ENCODE measurements at regions not wholly inside any gene's neighbourhood (a gene's known extent, or its start where the extent isn't known, plus 50 kb on each side); places are given as distances from the start of the nearest gene placed in this dataset.
"Not testable (repeated sequence)": the region's sequence is repeated elsewhere in the genome, so short reads cannot be mapped to it uniquely, and the experiment has no call there.

- no peaks in the 10 kb centered on the region for H3K9me3 Mint-ChIP-seq
- no peaks in the 10 kb centered on the region for H3K4me1 Mint-ChIP-seq
- no peak overlapping the region for H3K4me3 Mint-ChIP-seq
- H3K27ac Mint-ChIP-seq: no peak overlapping the region
- H3K27me3 Mint-ChIP-seq: no peaks in the 10 kb centered on the region
- H3K36me3 Mint-ChIP-seq: no peaks in the 10 kb centered on the region
These were observed 191.8 kb upstream of the CXorf66 start for GRCh38 chrX:140157143-140157542.

GRCh38 chrX:140151316-140151715 lies 186.0 kb upstream of the CXorf66 start:
- no peaks in the 10 kb centered on the region for H3K27me3 Mint-ChIP-seq
- no peaks in the 10 kb centered on the region for H3K36me3 Mint-ChIP-seq
- H3K4me3 Mint-ChIP-seq: no peak overlapping the region
- no peaks in the 10 kb centered on the region for H3K9me3 Mint-ChIP-seq
- H3K27ac Mint-ChIP-seq: no peak overlapping the region
- no peaks in the 10 kb centered on the region for H3K4me1 Mint-ChIP-seq

GRCh38 chrX:140149761-140150160 lies 184.4 kb upstream of the CXorf66 start:
- H3K4me1 Mint-ChIP-seq: no peaks in the 10 kb centered on the region
- no peaks in the 10 kb centered on the region for H3K36me3 Mint-ChIP-seq
- H3K9me3 Mint-ChIP-seq: no peaks in the 10 kb centered on the region
- no peak overlapping the region for H3K27ac Mint-ChIP-seq
- no peak overlapping the region for H3K4me3 Mint-ChIP-seq
- no peaks in the 10 kb centered on the region for H3K27me3 Mint-ChIP-seq

- Mint-ChIP-seq H3K36me3 (no peaks in the 10 kb centered on the region), H3K27me3 (no peaks in the 10 kb centered on the region), H3K4me1 (no peaks in the 10 kb centered on the region), H3K27ac (no peak overlapping the region), H3K9me3 (no peaks in the 10 kb centered on the region), H3K4me3 (no peak overlapping the region)
These were observed 176.2 kb upstream of the CXorf66 start for GRCh38 chrX:140141444-140142029.

GRCh38 chrX:140138492-140138891 lies 173.2 kb upstream of the CXorf66 start:
- H3K27ac Mint-ChIP-seq, H3K4me1 Mint-ChIP-seq, H3K4me3 Mint-ChIP-seq, H3K27me3 Mint-ChIP-seq, H3K36me3 Mint-ChIP-seq, H3K9me3 Mint-ChIP-seq: not testable (repeated sequence)

- not testable (repeated sequence) for H3K9me3 Mint-ChIP-seq
These were observed 172.7 kb upstream of the CXorf66 start for GRCh38 chrX:140138065-140138464.

GRCh38 chrX:140132937-140133336 lies 167.6 kb upstream of the CXorf66 start:
- Mint-ChIP-seq H3K36me3 (no peaks in the 10 kb centered on the region), H3K27me3 (no peaks in the 10 kb centered on the region), H3K4me3 (no peak overlapping the region), H3K27ac (no peak overlapping the region), H3K9me3 (no peaks in the 10 kb centered on the region), H3K4me1 (no peaks in the 10 kb centered on the region)

More at GRCh38 chrX:140138065-140138464, 172.7 kb upstream of the CXorf66 start:
- not testable (repeated sequence) for H3K27me3 Mint-ChIP-seq, H3K36me3 Mint-ChIP-seq, H3K27ac Mint-ChIP-seq, H3K4me3 Mint-ChIP-seq, H3K4me1 Mint-ChIP-seq

- Mint-ChIP-seq H3K27ac (no peak overlapping the region), H3K27me3 (peaks cover 2% of the 10 kb centered on the region), H3K9me3 (no peaks in the 10 kb centered on the region), H3K4me1 (no peaks in the 10 kb centered on the region), H3K36me3 (no peaks in the 10 kb centered on the region), H3K4me3 (no peak overlapping the region)
These were observed 158.1 kb upstream of the CXorf66 start for GRCh38 chrX:140123446-140123845.

GRCh38 chrX:140114059-140114458 lies 148.7 kb upstream of the CXorf66 start:
- H3K9me3 Mint-ChIP-seq, H3K36me3 Mint-ChIP-seq, H3K4me3 Mint-ChIP-seq, H3K27me3 Mint-ChIP-seq, H3K27ac Mint-ChIP-seq, H3K4me1 Mint-ChIP-seq: not testable (repeated sequence)

- Mint-ChIP-seq H3K36me3 (no peaks in the 10 kb centered on the region), H3K9me3 (no peaks in the 10 kb centered on the region), H3K4me1 (no peaks in the 10 kb centered on the region), H3K27ac (no peak overlapping the region), H3K27me3 (no peaks in the 10 kb centered on the region), H3K4me3 (no peak overlapping the region)
These were observed 144.8 kb upstream of the CXorf66 start for GRCh38 chrX:140110081-140110650.

GRCh38 chrX:140104760-140105159 lies 139.4 kb upstream of the CXorf66 start:
- no peak overlapping the region for H3K27ac Mint-ChIP-seq
- no peak overlapping the region for H3K4me3 Mint-ChIP-seq
- H3K9me3 Mint-ChIP-seq: no peaks in the 10 kb centered on the region
- no peaks in the 10 kb centered on the region for H3K4me1 Mint-ChIP-seq
- no peaks in the 10 kb centered on the region for H3K36me3 Mint-ChIP-seq
- no peaks in the 10 kb centered on the region for H3K27me3 Mint-ChIP-seq

- Mint-ChIP-seq H3K4me3 (no peak overlapping the region), H3K4me1 (no peaks in the 10 kb centered on the region), H3K36me3 (no peaks in the 10 kb centered on the region), H3K27me3 (peaks cover 16% of the 10 kb centered on the region), H3K27ac (no peak overlapping the region), H3K9me3 (no peaks in the 10 kb centered on the region)
These were observed 133.9 kb upstream of the CXorf66 start for GRCh38 chrX:140099221-140099620.

- no peaks in the 10 kb centered on the region for H3K36me3 Mint-ChIP-seq
- H3K27ac Mint-ChIP-seq: no peak overlapping the region
- no peak overlapping the region for H3K4me3 Mint-ChIP-seq
- no peaks in the 10 kb centered on the region for H3K9me3 Mint-ChIP-seq
- H3K4me1 Mint-ChIP-seq: no peaks in the 10 kb centered on the region
- peaks cover 14% of the 10 kb centered on the region for H3K27me3 Mint-ChIP-seq
These were observed 126.8 kb upstream of the CXorf66 start for GRCh38 chrX:140092121-140092520.

GRCh38 chrX:140091125-140091886 lies 126.0 kb upstream of the CXorf66 start:
- peaks cover 9% of the 10 kb centered on the region for H3K27me3 Mint-ChIP-seq
- H3K36me3 Mint-ChIP-seq: no peaks in the 10 kb centered on the region
- no peaks in the 10 kb centered on the region for H3K4me1 Mint-ChIP-seq
- H3K27ac Mint-ChIP-seq: no peak overlapping the region
- H3K9me3 Mint-ChIP-seq: no peaks in the 10 kb centered on the region
- no peak overlapping the region for H3K4me3 Mint-ChIP-seq

GRCh38 chrX:140090800-140091124 lies 125.4 kb upstream of the CXorf66 start:
- peaks cover 9% of the 10 kb centered on the region for H3K27me3 Mint-ChIP-seq
- no peak overlapping the region for H3K4me3 Mint-ChIP-seq
- no peak overlapping the region for H3K27ac Mint-ChIP-seq
- H3K4me1 Mint-ChIP-seq: no peaks in the 10 kb centered on the region
- H3K9me3 Mint-ChIP-seq: no peaks in the 10 kb centered on the region
- H3K36me3 Mint-ChIP-seq: no peaks in the 10 kb centered on the region

- H3K27me3 Mint-ChIP-seq: peaks cover 5% of the 10 kb centered on the region
- H3K4me3 Mint-ChIP-seq: no peak overlapping the region
- no peak overlapping the region for H3K27ac Mint-ChIP-seq
- H3K4me1 Mint-ChIP-seq: no peaks in the 10 kb centered on the region
- no peaks in the 10 kb centered on the region for H3K9me3 Mint-ChIP-seq
- H3K36me3 Mint-ChIP-seq: no peaks in the 10 kb centered on the region
These were observed 123.1 kb upstream of the CXorf66 start for GRCh38 chrX:140088438-140088837.
